ENCODE measurements at regions not wholly inside any gene's neighbourhood (a gene's known extent, or its start where the extent isn't known, plus 50 kb on each side); places are given as distances from the start of the nearest gene placed in this dataset.

DNA sequence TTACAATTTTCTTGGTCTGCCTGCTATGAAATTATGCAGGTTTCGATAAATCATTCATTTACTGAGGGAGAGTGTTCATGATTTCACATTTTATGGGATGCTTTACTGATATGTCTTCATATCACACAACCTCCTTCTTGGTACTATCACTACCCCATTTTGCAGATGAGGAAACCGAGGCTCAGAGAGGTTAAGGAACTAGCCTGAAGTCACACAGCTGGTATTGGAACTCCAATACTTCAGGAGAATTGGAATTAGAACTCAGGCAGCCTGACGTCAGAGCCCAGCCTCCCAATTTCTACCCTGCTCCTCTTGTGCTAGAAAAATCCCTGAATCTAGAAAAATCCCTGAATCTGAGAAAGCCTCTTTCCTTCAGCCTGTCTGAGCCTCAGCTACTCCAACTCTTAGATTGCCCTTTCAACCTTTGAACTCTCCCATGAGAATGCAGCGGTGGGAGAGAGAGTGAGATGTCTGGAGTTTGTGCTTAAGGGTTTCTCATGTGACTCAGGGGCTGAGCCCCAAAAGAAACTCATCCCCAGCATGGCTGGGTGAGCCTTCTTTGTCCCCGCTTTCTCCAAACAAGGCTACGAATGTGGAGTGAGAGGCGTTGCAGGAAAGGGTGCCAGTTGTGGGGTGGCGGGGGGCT, 50.8 kb upstream of the IFNLR1 start:
- TF ChIP-seq, protein P1, sequence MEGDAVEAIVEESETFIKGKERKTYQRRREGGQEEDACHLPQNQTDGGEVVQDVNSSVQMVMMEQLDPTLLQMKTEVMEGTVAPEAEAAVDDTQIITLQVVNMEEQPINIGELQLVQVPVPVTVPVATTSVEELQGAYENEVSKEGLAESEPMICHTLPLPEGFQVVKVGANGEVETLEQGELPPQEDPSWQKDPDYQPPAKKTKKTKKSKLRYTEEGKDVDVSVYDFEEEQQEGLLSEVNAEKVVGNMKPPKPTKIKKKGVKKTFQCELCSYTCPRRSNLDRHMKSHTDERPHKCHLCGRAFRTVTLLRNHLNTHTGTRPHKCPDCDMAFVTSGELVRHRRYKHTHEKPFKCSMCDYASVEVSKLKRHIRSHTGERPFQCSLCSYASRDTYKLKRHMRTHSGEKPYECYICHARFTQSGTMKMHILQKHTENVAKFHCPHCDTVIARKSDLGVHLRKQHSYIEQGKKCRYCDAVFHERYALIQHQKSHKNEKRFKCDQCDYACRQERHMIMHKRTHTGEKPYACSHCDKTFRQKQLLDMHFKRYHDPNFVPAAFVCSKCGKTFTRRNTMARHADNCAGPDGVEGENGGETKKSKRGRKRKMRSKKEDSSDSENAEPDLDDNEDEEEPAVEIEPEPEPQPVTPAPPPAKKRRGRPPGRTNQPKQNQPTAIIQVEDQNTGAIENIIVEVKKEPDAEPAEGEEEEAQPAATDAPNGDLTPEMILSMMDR (IDR thresholded peaks at IDR 0.05) = no peak
- TF ChIP-seq POLR2A (IDR thresholded peaks at IDR 0.05) = no peak
- TF ChIP-seq POLR2AphosphoS5 (IDR thresholded peaks at IDR 0.05) = no peak

Measured in upper lobe of left lung (tissue), 4 donors.